Mesendoderm (in vitro differentiated cells): ENCODE measurements at regions not wholly inside any gene's neighbourhood (a gene's known extent, or its start where the extent isn't known, plus 50 kb on each side); places are given as distances from the start of the nearest gene placed in this dataset.
A peak's percentile ranks its signal among the peaks of the same experiment; 100 is the strongest.

Source experiments
- DNase-seq: peaks from one replicate; pipeline ENCODE4 v3.0.0; 2013
- H2AK5ac ChIP-seq: 2 replicates; pipeline ENCODE4 v1.6.1; 2013; ENCODE audit warnings: low read length, inconsistent platforms
- H2BK120ac ChIP-seq: 2 replicates; pipeline ENCODE4 v1.6.1; 2013; ENCODE audit warnings: low read depth, mild to moderate bottlenecking, low read length, moderate library complexity, mixed read lengths
- H2BK15ac ChIP-seq: replicated peaks from 2 replicates; pipeline ENCODE4 v1.6.1; 2013; ENCODE audit warnings: low read depth, mild to moderate bottlenecking, moderate library complexity
- H2BK5ac ChIP-seq: 2 replicates; pipeline ENCODE4 v1.6.1; 2013; ENCODE audit warnings: low read length, inconsistent platforms
- H3K18ac ChIP-seq: 2 replicates; pipeline ENCODE4 v1.6.1; 2013; ENCODE audit warnings: mild to moderate bottlenecking, low read length, mixed read lengths
- H3K23ac ChIP-seq: one replicate; pipeline ENCODE4 v1.6.1; 2013; ENCODE audit warnings: low read length
- H3K27ac ChIP-seq: 2 replicates; pipeline ENCODE4 v1.5.1; 2013; ENCODE audit warnings: low read depth, mild to moderate bottlenecking, inconsistent platforms, low read length, moderate library complexity
- H3K27me3 ChIP-seq: 2 replicates; pipeline ENCODE4 v1.6.1; 2013; ENCODE audit warnings: low read length, control low read depth, mild to moderate bottlenecking, inconsistent platforms; ENCODE audit not compliant: insufficient read depth, poor library complexity
- H3K36me3 ChIP-seq: 2 replicates; pipeline ENCODE4 v1.6.1; 2013; ENCODE audit warnings: low read length, inconsistent platforms; ENCODE audit not compliant: control insufficient read depth, insufficient read depth
- H3K4ac ChIP-seq: one replicate; pipeline ENCODE4 v1.6.1; 2013; ENCODE audit warnings: low read depth, mild to moderate bottlenecking, low read length, moderate library complexity
- H3K4me1 ChIP-seq: 2 replicates; pipeline ENCODE4 v1.6.1; 2013; ENCODE audit warnings: low read depth, low read length, inconsistent platforms; ENCODE audit not compliant: control insufficient read depth
- H3K4me2 ChIP-seq: 2 replicates; pipeline ENCODE4 v1.6.1; 2013; ENCODE audit warnings: low read length
- H3K4me3 ChIP-seq: 2 replicates; pipeline ENCODE4 v1.5.1; 2013; ENCODE audit warnings: mild to moderate bottlenecking, low read length
- H3K56ac ChIP-seq: one replicate; pipeline ENCODE4 v1.6.1; 2013; ENCODE audit warnings: low read length
- H3K79me1 ChIP-seq: 2 replicates; pipeline ENCODE4 v1.6.1; 2013; ENCODE audit warnings: low read length, inconsistent platforms
- H3K79me2 ChIP-seq: 2 replicates; pipeline ENCODE4 v1.6.1; 2013; ENCODE audit warnings: mild to moderate bottlenecking, low read length; ENCODE audit not compliant: control insufficient read depth, insufficient read depth
- H3K9ac ChIP-seq: 2 replicates; pipeline ENCODE4 v1.6.1; 2013; ENCODE audit warnings: low read length, inconsistent platforms
- H4K5ac ChIP-seq: one replicate; pipeline ENCODE4 v1.6.1; 2013; ENCODE audit warnings: low read length
- H4K8ac ChIP-seq: one replicate; pipeline ENCODE4 v1.6.1; 2013; ENCODE audit warnings: low read depth, mild to moderate bottlenecking, control low read depth, low read length, moderate library complexity
- WGBS: extraction: QIAGEN DNeasy Blood & Tissue Kit; methylation state at CpG from one replicate; pipeline ENCODE4 v1.1.7; 2013; ENCODE audit warnings: low lambda C conversion rate, missing lambda C conversion rate; ENCODE audit not compliant: insufficient coverage; ENCODE audit errors: extremely low coverage; 5-methylcytosine and 5-hydroxymethylcytosine counted together

GRCh38 chr16:5480431-5481195 is 383.0 kb upstream of the EEF2KMT start:
- H3K23ac ChIP-seq, result no peak overlapping the region
- H3K4me3 ChIP-seq, result no peak overlapping the region
- no peaks in the 10 kb centered on the region for H3K36me3 ChIP-seq
- H3K4me1 ChIP-seq, result peaks cover 9% of the 10 kb centered on the region
- H3K9ac ChIP-seq, result no peak overlapping the region
- no peak overlapping the region for H2AK5ac ChIP-seq
- H2BK5ac ChIP-seq, result no peak overlapping the region
- no peak overlapping the region for H3K4ac ChIP-seq
- H3K27me3 ChIP-seq, result no peaks in the 10 kb centered on the region
- no peaks in the 10 kb centered on the region for H3K79me2 ChIP-seq
- H3K27ac ChIP-seq, result no peak overlapping the region
- H2BK120ac ChIP-seq, result no peak overlapping the region
- WGBS, result no CpG with 5 or more reads among the region's 7 CpGs
- no peak for DNase-seq
- no peak overlapping the region for H3K56ac ChIP-seq
- H4K5ac ChIP-seq, result no peak overlapping the region
- no peak overlapping the region for H3K4me2 ChIP-seq
- H3K18ac ChIP-seq, result no peak overlapping the region
- H3K79me1 ChIP-seq, result no peaks in the 10 kb centered on the region
- H2BK15ac ChIP-seq, result no peak overlapping the region
- H4K8ac ChIP-seq, result no peak overlapping the region

- no peak overlapping the region for H2BK5ac ChIP-seq
These were observed 382.3 kb upstream of the EEF2KMT start for GRCh38 chr16:5479926-5480325.

GRCh38 chr16:5478036-5478435 is 380.4 kb upstream of the EEF2KMT start:
- Histone ChIP-seq H3K9ac (no peak overlapping the region), H3K27ac (no peak overlapping the region), H3K4me2 (no peak overlapping the region), H3K79me1 (no peaks in the 10 kb centered on the region), H4K8ac (no peak overlapping the region), H3K4me3 (no peak overlapping the region), H3K4ac (no peak overlapping the region), H3K36me3 (no peaks in the 10 kb centered on the region), H3K27me3 (no peaks in the 10 kb centered on the region), H3K18ac (no peak overlapping the region), H3K56ac (peak overlapping the region; percentile 52), H2BK120ac (no peak overlapping the region), H4K5ac (no peak overlapping the region), H3K4me1 (peaks cover 9% of the 10 kb centered on the region), H2BK5ac (peak overlapping the region; percentile 35), H2AK5ac (no peak overlapping the region), H2BK15ac (no peak overlapping the region), H3K23ac (no peak overlapping the region), H3K79me2 (no peaks in the 10 kb centered on the region)
- no CpG with 5 or more reads among the region's 7 CpGs for WGBS
- no peak for DNase-seq

More at GRCh38 chr16:5479926-5480325, 382.3 kb upstream of the EEF2KMT start:
- Histone ChIP-seq H3K4me3 (no peak overlapping the region), H2BK120ac (no peak overlapping the region), H4K5ac (no peak overlapping the region), H3K79me2 (no peaks in the 10 kb centered on the region), H2BK15ac (no peak overlapping the region), H3K36me3 (no peaks in the 10 kb centered on the region), H3K9ac (no peak overlapping the region), H2AK5ac (no peak overlapping the region), H3K18ac (no peak overlapping the region), H3K4me1 (peaks cover 9% of the 10 kb centered on the region), H4K8ac (no peak overlapping the region), H3K27me3 (no peaks in the 10 kb centered on the region), H3K4me2 (no peak overlapping the region), H3K27ac (no peak overlapping the region), H3K79me1 (no peaks in the 10 kb centered on the region), H3K23ac (no peak overlapping the region), H3K56ac (peak overlapping the region; percentile 42), H3K4ac (no peak overlapping the region)
- DNase-seq, result peak; percentile 77
- no CpG with 5 or more reads among the region's 3 CpGs for WGBS

- Histone ChIP-seq H3K27ac (no peak overlapping the region), H3K27me3 (no peaks in the 10 kb centered on the region), H3K18ac (no peak overlapping the region), H2BK15ac (no peak overlapping the region), H3K4me2 (no peak overlapping the region), H2BK120ac (no peak overlapping the region), H3K36me3 (no peaks in the 10 kb centered on the region), H3K79me1 (no peaks in the 10 kb centered on the region), H3K23ac (no peak overlapping the region), H3K9ac (no peak overlapping the region), H2BK5ac (no peak overlapping the region), H3K4ac (no peak overlapping the region), H3K56ac (no peak overlapping the region), H3K4me1 (peaks cover 8% of the 10 kb centered on the region), H3K79me2 (no peaks in the 10 kb centered on the region), H4K8ac (no peak overlapping the region), H2AK5ac (no peak overlapping the region), H4K5ac (no peak overlapping the region), H3K4me3 (no peak overlapping the region)
- WGBS, result no CpG with 5 or more reads among the region's 6 CpGs
- no peak for DNase-seq
These were observed 379.7 kb upstream of the EEF2KMT start for GRCh38 chr16:5477251-5477650.

GRCh38 chr16:5472552-5472951 is 375.0 kb upstream of the EEF2KMT start:
- no peaks in the 10 kb centered on the region for H3K79me2 ChIP-seq
- H2BK5ac ChIP-seq, result no peak overlapping the region
- no peak overlapping the region for H3K56ac ChIP-seq

GRCh38 chr16:5468488-5468887 is 370.9 kb upstream of the EEF2KMT start:
- WGBS, result no CpG with 5 or more reads among the region's 2 CpGs
- Histone ChIP-seq H3K4ac (no peak overlapping the region), H3K27ac (no peak overlapping the region), H2AK5ac (no peak overlapping the region), H3K79me2 (no peaks in the 10 kb centered on the region), H3K4me1 (no peaks in the 10 kb centered on the region), H3K4me2 (no peak overlapping the region), H3K36me3 (no peaks in the 10 kb centered on the region), H3K9ac (no peak overlapping the region), H3K18ac (no peak overlapping the region), H3K56ac (no peak overlapping the region), H3K4me3 (no peak overlapping the region), H3K79me1 (no peaks in the 10 kb centered on the region), H2BK120ac (no peak overlapping the region), H4K5ac (no peak overlapping the region), H3K27me3 (no peaks in the 10 kb centered on the region), H4K8ac (no peak overlapping the region), H2BK5ac (no peak overlapping the region), H2BK15ac (no peak overlapping the region), H3K23ac (no peak overlapping the region)
- no peak for DNase-seq

More at GRCh38 chr16:5472552-5472951, 375.0 kb upstream of the EEF2KMT start:
- no peak overlapping the region for H2BK15ac ChIP-seq
- H3K27ac ChIP-seq, result no peak overlapping the region
- H3K4me2 ChIP-seq, result no peak overlapping the region
- no peaks in the 10 kb centered on the region for H3K27me3 ChIP-seq
- no peak overlapping the region for H3K4ac ChIP-seq
- no CpG with 5 or more reads among the region's 7 CpGs for WGBS
- no peak overlapping the region for H3K4me3 ChIP-seq
- H2AK5ac ChIP-seq, result no peak overlapping the region
- no peak overlapping the region for H3K9ac ChIP-seq
- H3K23ac ChIP-seq, result no peak overlapping the region
- peaks cover under 1% of the 10 kb centered on the region for H3K4me1 ChIP-seq
- no peak overlapping the region for H2BK120ac ChIP-seq
- H4K5ac ChIP-seq, result no peak overlapping the region
- no peak overlapping the region for H3K18ac ChIP-seq
- no peak for DNase-seq
- H3K36me3 ChIP-seq, result no peaks in the 10 kb centered on the region
- H3K79me1 ChIP-seq, result no peaks in the 10 kb centered on the region
- H4K8ac ChIP-seq, result no peak overlapping the region
